HG03103 (cell line): ENCODE measurements at regions not wholly inside any gene's neighbourhood (a gene's known extent, or its start where the extent isn't known, plus 50 kb on each side); places are given as distances from the start of the nearest gene placed in this dataset.
"Not testable (repeated sequence)": the region's sequence is repeated elsewhere in the genome, so short reads cannot be mapped to it uniquely, and the experiment has no call there.

Experiments used
- ATAC-seq: cut with Tn5 transposase; IDR thresholded peaks from one replicate; pipeline ENCODE4 v1.9.1; 2021; ENCODE audit warnings: low read depth; ENCODE audit not compliant: unreplicated experiment

GRCh38 chr3:21256932-21257331 is 494.1 kb downstream of the ZNF385D start:
- no peak for ATAC-seq

GRCh38 chr3:21238661-21239060 is 512.3 kb downstream of the ZNF385D start:
- no peak for ATAC-seq

- ATAC-seq, result no peak
Measured at GRCh38 chr3:21237638-21238037, 513.4 kb downstream of the ZNF385D start.

- ATAC-seq, result no peak
Measured at GRCh38 chr3:21235491-21235890, 515.5 kb downstream of the ZNF385D start.

- ATAC-seq, result no peak
Measured at GRCh38 chr3:21234933-21235332, 516.1 kb downstream of the ZNF385D start.

GRCh38 chr3:21229426-21230135 is 521.4 kb downstream of the ZNF385D start:
- ATAC-seq, result no peak

- no peak for ATAC-seq
Measured at GRCh38 chr3:21226086-21226485, 524.9 kb downstream of the ZNF385D start.

- ATAC-seq, result no peak
Measured at GRCh38 chr3:21220944-21221343, 530.1 kb downstream of the ZNF385D start.

GRCh38 chr3:21216598-21216997 is 534.4 kb downstream of the ZNF385D start:
- no peak for ATAC-seq

- ATAC-seq, result not testable (repeated sequence)
Measured at GRCh38 chr3:21204122-21204521, 546.9 kb downstream of the ZNF385D start.

- ATAC-seq, result no peak
Measured at GRCh38 chr3:21195203-21195602, 555.8 kb downstream of the ZNF385D start.

GRCh38 chr3:21194036-21194435 is 557.0 kb downstream of the ZNF385D start:
- not testable (repeated sequence) for ATAC-seq

GRCh38 chr3:21188459-21188858 is 562.6 kb downstream of the ZNF385D start:
- ATAC-seq, result no peak

GRCh38 chr3:21185816-21186314 is 565.1 kb downstream of the ZNF385D start:
- no peak for ATAC-seq

GRCh38 chr3:21174461-21174860 is 576.5 kb downstream of the ZNF385D start:
- ATAC-seq, result no peak

- no peak for ATAC-seq
Measured at GRCh38 chr3:21170964-21171363, 580.0 kb downstream of the ZNF385D start.

- ATAC-seq, result no peak
Measured at GRCh38 chr3:21169948-21170347, 581.1 kb downstream of the ZNF385D start.

GRCh38 chr3:21168471-21168870 is 582.5 kb downstream of the ZNF385D start:
- ATAC-seq, result no peak

- no peak for ATAC-seq
Measured at GRCh38 chr3:21163956-21164355, 587.1 kb downstream of the ZNF385D start.

GRCh38 chr3:21159543-21159906 is 591.5 kb downstream of the ZNF385D start:
- ATAC-seq, result no peak

GRCh38 chr3:21158861-21159542 is 592.0 kb downstream of the ZNF385D start:
- ATAC-seq, result no peak

GRCh38 chr3:21154911-21155310 is 596.1 kb downstream of the ZNF385D start:
- ATAC-seq, result no peak
